Thyroid gland (tissue), 4 donors: ENCODE measurements at regions not wholly inside any gene's neighbourhood (a gene's known extent, or its start where the extent isn't known, plus 50 kb on each side); places are given as distances from the start of the nearest gene placed in this dataset.

Experiments
- DNase-seq, 2 donors: peaks; one replicate each; pipeline ENCODE4 v3.0.0-alpha.2; 2019
- H3K27ac ChIP-seq, 3 donors: fragments of 200-600 bp; sonication (generic); 1 replicate in 2 of 3; 2 replicates in 1 of 3; pipeline ENCODE4 v1.5.1; 2016 to 2019; ENCODE audit warnings: mild to moderate bottlenecking in 1 of 3, moderate library complexity in 1 of 3
- H3K27me3 ChIP-seq: fragments of 200-600 bp; sonication (generic); one replicate; pipeline ENCODE4 v1.5.1; 2019
- H3K36me3 ChIP-seq, 2 donors: fragments of 200-600 bp; sonication (generic); one replicate each; pipeline ENCODE4 v1.5.1; 2016 to 2019
- H3K4me1 ChIP-seq, 2 donors: fragments of 200-600 bp; sonication (generic); one replicate each; pipeline ENCODE4 v1.5.1; 2017 to 2019
- H3K4me3 ChIP-seq, 3 donors: fragments of 200-600 bp; sonication (generic); replicated peaks in 1 of 3; 1 replicate in 2 of 3; 2 replicates in 1 of 3; pipeline ENCODE4 v1.5.1; 2016; ENCODE audit warnings: mild to moderate bottlenecking in 1 of 3
- H3K9me3 ChIP-seq: fragments of 200-600 bp; sonication (generic); one replicate; pipeline ENCODE4 v1.5.1; 2017
- POLR2A ChIP-seq, 2 donors: fragments of 450-650 bp; IDR thresholded peaks; one replicate each; pipeline ENCODE4 v1.6.1; 2017; ENCODE audit warnings: antibody characterized with exemption in 2 of 2, mild to moderate bottlenecking in 2 of 2, moderate library complexity in 1 of 2
- WGBS, 2 donors: methylation state at CpG; one replicate each; pipeline ENCODE4 v1.1.5; 2017; 5-methylcytosine and 5-hydroxymethylcytosine counted together
- intact Hi-C: fragments of 100-400 bp; cut with DNase I; formaldehyde crosslinking; loops from one replicate; pipeline ENCODE4 v1.15.1; 2023
- TF ChIP-seq, protein P1 (sequence below), 6 experiments: fragments of 200-600 bp in 3 of 6; fragments of 450-650 bp in 3 of 6; sonication (generic) in 3 of 6; IDR thresholded peaks; one replicate each; pipeline ENCODE4 v1.5.1; 2016 to 2019; ENCODE audit warnings: antibody characterized with exemption in 6 of 6, mild to moderate bottlenecking in 2 of 6, inconsistent platforms in 1 of 6, moderate library complexity in 1 of 6

DNA sequence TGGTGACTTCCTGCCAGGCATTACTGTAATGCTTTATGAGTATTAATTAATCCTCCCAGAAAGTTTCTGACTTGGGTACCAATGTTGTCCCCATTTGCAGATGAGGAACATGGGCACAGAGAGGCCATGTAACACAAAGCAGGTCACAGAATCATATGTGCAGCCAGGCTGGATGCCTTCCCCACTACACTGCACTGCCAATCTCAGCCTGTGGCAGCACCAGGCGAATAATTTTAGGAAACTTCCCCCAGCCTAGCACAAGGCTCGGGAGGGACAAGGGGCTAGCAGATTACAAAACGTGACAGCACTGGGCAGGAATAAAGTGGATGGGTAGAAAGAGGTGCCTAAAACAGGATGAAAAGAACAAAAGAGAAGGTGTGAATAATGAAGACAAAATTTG lies 331.7 kb upstream of the PROX1 start:
- intact Hi-C loops: loop anchor here (10.0 kb wide), 1 partner anchor 261 kb away; no protein-coding TSS in a partner anchor
- no peaks in the 10 kb centered on the region for H3K27me3 ChIP-seq
- TF ChIP-seq POLR2A (IDR thresholded peaks at IDR 0.05): no peak
- TF ChIP-seq, protein P1, sequence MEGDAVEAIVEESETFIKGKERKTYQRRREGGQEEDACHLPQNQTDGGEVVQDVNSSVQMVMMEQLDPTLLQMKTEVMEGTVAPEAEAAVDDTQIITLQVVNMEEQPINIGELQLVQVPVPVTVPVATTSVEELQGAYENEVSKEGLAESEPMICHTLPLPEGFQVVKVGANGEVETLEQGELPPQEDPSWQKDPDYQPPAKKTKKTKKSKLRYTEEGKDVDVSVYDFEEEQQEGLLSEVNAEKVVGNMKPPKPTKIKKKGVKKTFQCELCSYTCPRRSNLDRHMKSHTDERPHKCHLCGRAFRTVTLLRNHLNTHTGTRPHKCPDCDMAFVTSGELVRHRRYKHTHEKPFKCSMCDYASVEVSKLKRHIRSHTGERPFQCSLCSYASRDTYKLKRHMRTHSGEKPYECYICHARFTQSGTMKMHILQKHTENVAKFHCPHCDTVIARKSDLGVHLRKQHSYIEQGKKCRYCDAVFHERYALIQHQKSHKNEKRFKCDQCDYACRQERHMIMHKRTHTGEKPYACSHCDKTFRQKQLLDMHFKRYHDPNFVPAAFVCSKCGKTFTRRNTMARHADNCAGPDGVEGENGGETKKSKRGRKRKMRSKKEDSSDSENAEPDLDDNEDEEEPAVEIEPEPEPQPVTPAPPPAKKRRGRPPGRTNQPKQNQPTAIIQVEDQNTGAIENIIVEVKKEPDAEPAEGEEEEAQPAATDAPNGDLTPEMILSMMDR (IDR thresholded peaks at IDR 0.05): no peak
- H3K4me3 ChIP-seq: no peak overlapping the region
- no peaks in the 10 kb centered on the region for H3K9me3 ChIP-seq
- H3K36me3 ChIP-seq: no peaks in the 10 kb centered on the region
- H3K4me1 ChIP-seq: no peaks in the 10 kb centered on the region
- DNase-seq: no peak
- 78 to 89% methylated on average over 3 of the region's 3 CpGs for WGBS, 2 donors
- no peak overlapping the region for H3K27ac ChIP-seq

DNA sequence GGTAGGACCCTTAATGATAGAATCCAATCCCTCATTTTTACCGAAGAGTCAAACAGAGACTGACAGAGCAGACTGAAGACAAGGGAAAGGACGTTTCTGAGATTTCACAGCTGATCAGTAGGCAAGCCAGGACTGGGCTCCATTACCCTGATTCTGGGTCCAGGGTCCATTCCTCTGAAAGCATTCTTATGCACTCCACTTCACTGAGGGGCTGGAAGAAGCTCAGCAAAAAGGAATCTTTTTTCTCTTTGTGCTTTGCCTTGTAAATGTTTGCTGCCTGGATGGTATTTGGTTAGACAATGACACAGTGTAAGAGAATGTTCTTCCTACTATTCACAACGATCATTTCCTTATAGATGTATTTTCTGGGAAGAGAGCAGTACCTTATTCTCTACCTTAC lies 331.3 kb upstream of the PROX1 start:
- DNase-seq: no peak
- 62 to 66% methylated on average over 3 of the region's 3 CpGs for WGBS, 2 donors
- no peak for TF ChIP-seq POLR2A (IDR thresholded peaks at IDR 0.05)
- TF ChIP-seq, protein P1 (IDR thresholded peaks at IDR 0.05): no peak
- Histone ChIP-seq H3K4me3 (no peak overlapping the region), H3K36me3 (no peaks in the 10 kb centered on the region), H3K27ac (no peak overlapping the region), H3K4me1 (no peaks in the 10 kb centered on the region), H3K9me3 (no peaks in the 10 kb centered on the region), H3K27me3 (no peaks in the 10 kb centered on the region)
- intact Hi-C loops: loop anchor here (10.0 kb wide), 1 partner anchor 262 kb away; no protein-coding TSS in a partner anchor

DNA sequence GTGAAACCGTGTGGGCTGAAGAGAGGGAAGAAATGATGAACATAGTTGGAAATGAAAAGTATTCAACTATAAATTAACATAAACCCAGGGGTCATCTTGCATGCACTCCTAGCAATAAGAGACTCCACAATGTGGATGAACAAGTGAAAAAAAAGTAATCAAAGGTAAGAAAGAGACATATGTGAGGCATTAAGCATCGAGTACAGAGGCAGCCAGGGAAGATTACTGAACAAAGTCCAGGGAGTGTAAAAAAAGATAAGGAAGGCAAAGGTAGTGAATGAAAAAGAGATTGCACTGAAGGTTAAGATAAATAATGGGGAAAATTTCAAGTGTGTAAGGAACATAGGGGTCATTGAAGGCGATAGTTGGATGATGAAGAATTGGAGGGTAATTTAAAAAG lies 330.8 kb upstream of the PROX1 start:
- 72 to 77% methylated on average over 3 of the region's 3 CpGs for WGBS, 2 donors

DNA sequence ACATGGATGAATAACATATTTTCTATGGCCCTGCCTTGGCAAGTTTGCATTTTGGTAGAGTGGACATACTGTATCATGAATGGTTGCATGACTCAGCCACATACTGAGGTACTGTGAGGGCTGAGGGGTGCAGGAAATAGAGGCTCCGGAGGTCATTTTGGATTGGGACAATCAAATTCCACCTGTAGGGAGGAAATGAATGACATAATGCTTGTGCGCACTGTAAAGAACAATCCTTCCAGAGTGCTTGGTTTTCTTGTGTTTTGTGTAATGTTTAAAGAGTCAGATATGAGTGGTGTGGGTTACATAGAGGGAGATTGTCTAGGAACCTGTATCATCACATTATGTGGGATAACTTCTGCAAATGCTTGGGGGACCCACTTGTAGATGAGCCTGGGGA lies 329.9 kb upstream of the PROX1 start:
- Histone ChIP-seq H3K4me3 (no peak overlapping the region), H3K9me3 (no peaks in the 10 kb centered on the region), H3K4me1 (no peaks in the 10 kb centered on the region), H3K36me3 (no peaks in the 10 kb centered on the region), H3K27me3 (no peaks in the 10 kb centered on the region), H3K27ac (no peak overlapping the region)
- TF ChIP-seq, protein P1 (IDR thresholded peaks at IDR 0.05): no peak
- no peak for TF ChIP-seq POLR2A (IDR thresholded peaks at IDR 0.05)
- intact Hi-C loops: loop anchor here (10.0 kb wide), 1 partner anchor 263 kb away; no protein-coding TSS in a partner anchor
- DNase-seq: no peak
- 74 to 89% methylated on average over 2 of the region's 2 CpGs for WGBS, 2 donors

More for the DNA sequence above, 330.8 kb upstream of the PROX1 start:
- H3K4me1 ChIP-seq: no peaks in the 10 kb centered on the region
- no peak for TF ChIP-seq POLR2A (IDR thresholded peaks at IDR 0.05)
- TF ChIP-seq, protein P1 (IDR thresholded peaks at IDR 0.05): no peak
- no peak overlapping the region for H3K4me3 ChIP-seq
- no peak for DNase-seq
- intact Hi-C loops: loop anchor here (10.0 kb wide), 1 partner anchor 262 kb away; no protein-coding TSS in a partner anchor
- no peaks in the 10 kb centered on the region for H3K36me3 ChIP-seq
- no peaks in the 10 kb centered on the region for H3K9me3 ChIP-seq
- no peaks in the 10 kb centered on the region for H3K27me3 ChIP-seq
- no peak overlapping the region for H3K27ac ChIP-seq

DNA sequence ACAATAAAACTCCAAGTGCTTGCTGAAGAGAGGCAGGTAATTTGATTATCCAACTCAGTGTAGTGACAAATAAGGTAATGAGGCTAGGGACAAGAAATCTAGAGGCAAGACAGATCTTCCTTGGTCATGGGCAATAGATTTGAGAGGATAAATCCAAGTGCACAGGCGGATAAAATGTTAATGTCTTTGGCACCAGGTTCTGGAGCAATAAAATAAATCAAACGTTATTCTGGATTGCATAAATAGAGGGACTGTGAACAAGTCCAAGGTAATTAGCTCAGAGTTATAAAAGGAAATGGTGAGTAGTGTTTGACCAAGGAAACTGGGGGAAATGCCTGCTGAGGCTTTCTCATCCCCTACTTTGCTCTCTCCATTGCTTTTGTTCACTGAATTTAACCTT lies 329.3 kb upstream of the PROX1 start:
- 62 to 85% methylated on average over 2 of the region's 2 CpGs for WGBS, 2 donors
- Histone ChIP-seq H3K9me3 (no peaks in the 10 kb centered on the region), H3K4me1 (no peaks in the 10 kb centered on the region), H3K27me3 (no peaks in the 10 kb centered on the region), H3K27ac (no peak overlapping the region), H3K4me3 (no peak overlapping the region), H3K36me3 (no peaks in the 10 kb centered on the region)
- intact Hi-C loops: loop anchor here (10.0 kb wide), 1 partner anchor 264 kb away; no protein-coding TSS in a partner anchor
- DNase-seq: no peak
- no peak for TF ChIP-seq POLR2A (IDR thresholded peaks at IDR 0.05)
- TF ChIP-seq, protein P1 (IDR thresholded peaks at IDR 0.05): no peak
